Thyroid gland (tissue), 4 donors: ENCODE measurements at regions not wholly inside any gene's neighbourhood (a gene's known extent, or its start where the extent isn't known, plus 50 kb on each side); places are given as distances from the start of the nearest gene placed in this dataset.

Experiments
- CTCF ChIP-seq, 6 experiments: fragments of 200-600 bp in 3 of 6; fragments of 450-650 bp in 3 of 6; sonication (generic) in 3 of 6; IDR thresholded peaks; one replicate each; pipeline ENCODE4 v1.5.1; 2016 to 2019; ENCODE audit warnings: antibody characterized with exemption in 6 of 6, mild to moderate bottlenecking in 2 of 6, inconsistent platforms in 1 of 6, moderate library complexity in 1 of 6
- POLR2A ChIP-seq, 2 donors: fragments of 450-650 bp; IDR thresholded peaks; one replicate each; pipeline ENCODE4 v1.6.1; 2017; ENCODE audit warnings: antibody characterized with exemption in 2 of 2, mild to moderate bottlenecking in 2 of 2, moderate library complexity in 1 of 2

DNA sequence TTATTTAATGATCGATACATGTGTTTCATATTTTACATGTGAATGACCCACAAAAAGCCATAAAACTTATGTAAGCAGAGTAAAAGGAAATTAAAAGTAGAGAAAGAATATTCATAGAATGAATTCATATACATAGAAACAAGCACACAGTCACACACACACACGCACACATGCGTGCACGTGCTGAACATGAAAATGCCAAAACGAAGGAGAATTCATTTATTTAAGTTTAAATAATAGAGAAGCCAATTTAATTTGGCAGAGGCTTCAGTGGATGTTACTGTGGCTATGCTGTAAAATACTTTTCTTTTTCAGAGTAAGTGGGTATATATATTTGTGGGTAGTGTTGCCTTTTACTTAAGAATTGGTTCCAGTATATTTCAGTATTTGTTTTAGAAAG, 145.0 kb upstream of the C21orf91 start:
- TF ChIP-seq POLR2A (IDR thresholded peaks at IDR 0.05) (no peak), CTCF (IDR thresholded peaks at IDR 0.05) (no peak)
